IMR-90 (cell line): ENCODE measurements at regions not wholly inside any gene's neighbourhood (a gene's known extent, or its start where the extent isn't known, plus 50 kb on each side); places are given as distances from the start of the nearest gene placed in this dataset.

ENCODE experiments used
- ATAC-seq: fragments of 200-7000 bp; cut with Tn5 transposase; 2 replicates; pipeline ENCODE4 v1.9.1; 2020; ENCODE audit warnings: low read depth, mild to moderate bottlenecking, moderate library complexity
- BruUV-seq: library from RNA; stranded (reverse); fragments of 400-500 nt; replicated peaks from 2 replicates; lab custom pipeline; 2021; lab: Mats Ljungman, UMichigan
- CTCF ChIA-PET: fragments of 300-600 bp; formaldehyde crosslinking; extraction: SDS; loops from one replicate; lab custom pipeline; 2021; ENCODE audit warnings: antibody characterized with exemption; lab: Yijun Ruan, JAX
- POLR2A ChIA-PET: fragments of 300-600 bp; sonication (Branson Sonifier 250); formaldehyde crosslinking; loops from one replicate; lab custom pipeline; 2022; ENCODE audit warnings: antibody characterized with exemption; ENCODE audit not compliant: unreplicated experiment; lab: Charles Lee
- DNase-seq: peaks from one replicate; pipeline ENCODE4 v3.0.0; 2013
- H2AFZ ChIP-seq: replicated peaks from 2 replicates; pipeline ENCODE3; 2013; ENCODE audit warnings: low read length, mild to moderate bottlenecking; ENCODE audit not compliant: poor library complexity
- H2AK5ac ChIP-seq: 2 replicates; pipeline ENCODE4 v1.6.1; 2013; ENCODE audit warnings: low read depth, low read length, inconsistent platforms
- H2AK9ac ChIP-seq: replicated peaks from 2 replicates; pipeline ENCODE3; 2013; ENCODE audit warnings: mild to moderate bottlenecking, low read depth, low read length, moderate library complexity; ENCODE audit not compliant: poor library complexity
- H2BK120ac ChIP-seq: 2 replicates; pipeline ENCODE4 v1.6.1; 2013; ENCODE audit warnings: low read depth, low read length, inconsistent platforms
- H2BK15ac ChIP-seq: 3 replicates; pipeline ENCODE4 v1.6.1; 2013; ENCODE audit warnings: low read depth, low read length, inconsistent platforms
- H2BK20ac ChIP-seq: 2 replicates; pipeline ENCODE4 v1.6.1; 2013; ENCODE audit warnings: low read depth, mild to moderate bottlenecking, inconsistent platforms, low read length, moderate library complexity
- H2BK5ac ChIP-seq: 2 replicates; pipeline ENCODE4 v1.6.1; 2013; ENCODE audit warnings: mild to moderate bottlenecking, low read depth, low read length, inconsistent platforms; ENCODE audit not compliant: poor library complexity, severe bottlenecking
- H3K14ac ChIP-seq: replicated peaks from 2 replicates; pipeline ENCODE4 v1.6.1; 2013; ENCODE audit warnings: low read depth, low read length, inconsistent platforms
- H3K18ac ChIP-seq: 2 replicates; pipeline ENCODE4 v1.6.1; 2013; ENCODE audit warnings: low read depth, low read length, control low read depth
- H3K23ac ChIP-seq: 2 replicates; pipeline ENCODE4 v1.6.1; 2013; ENCODE audit warnings: low read depth, low read length, inconsistent platforms
- H3K27ac ChIP-seq: 2 replicates; pipeline ENCODE4 v1.5.1; 2013; ENCODE audit warnings: mild to moderate bottlenecking, control low read depth, low read length; ENCODE audit not compliant: insufficient read depth
- H3K27me3 ChIP-seq: 2 replicates; pipeline ENCODE4 v1.6.1; 2013; ENCODE audit warnings: low read length; ENCODE audit not compliant: control insufficient read depth, insufficient read depth
- H3K36me3 ChIP-seq: 2 replicates; pipeline ENCODE4 v1.6.1; 2013; ENCODE audit warnings: low read length, mixed read lengths; ENCODE audit not compliant: control insufficient read depth, insufficient read depth
- H3K4ac ChIP-seq: 2 replicates; pipeline ENCODE4 v1.6.1; 2013; ENCODE audit warnings: low read depth, low read length, inconsistent platforms
- H3K4me1 ChIP-seq: 2 replicates; pipeline ENCODE4 v1.6.1; 2013; ENCODE audit warnings: low read length, mixed read lengths; ENCODE audit not compliant: control insufficient read depth, insufficient read depth
- H3K4me2 ChIP-seq: 2 replicates; pipeline ENCODE4 v1.6.1; 2013; ENCODE audit warnings: low read depth, mild to moderate bottlenecking, control low read depth, low read length, moderate library complexity
- H3K4me3 ChIP-seq: 2 replicates; pipeline ENCODE4 v1.5.1; 2013; ENCODE audit warnings: low read depth, mild to moderate bottlenecking, control low read depth, low read length, moderate library complexity; ENCODE audit not compliant: insufficient read depth
- H3K56ac ChIP-seq: 2 replicates; pipeline ENCODE4 v1.6.1; 2013; ENCODE audit warnings: low read length, inconsistent platforms; ENCODE audit not compliant: insufficient read depth; ENCODE audit errors: extremely low read depth
- H3K79me1 ChIP-seq, 2 experiments: 2 replicates each; pipeline ENCODE4 v1.6.1; 2013; ENCODE audit warnings: low read length in 2 of 2, inconsistent platforms in 1 of 2, low read depth in 1 of 2
- H3K9ac ChIP-seq: 2 replicates; pipeline ENCODE4 v1.6.1; 2013; ENCODE audit warnings: low read depth, low read length, control low read depth
- H3K9me1 ChIP-seq: 2 replicates; pipeline ENCODE4 v1.6.1; 2013; ENCODE audit warnings: low read length, inconsistent platforms; ENCODE audit not compliant: insufficient read depth
- H3K9me3 ChIP-seq: 2 replicates; pipeline ENCODE4 v1.6.1; 2013; ENCODE audit warnings: low read length; ENCODE audit not compliant: control insufficient read depth, insufficient read depth
- H4K20me1 ChIP-seq: 2 replicates; pipeline ENCODE4 v1.6.1; 2013; ENCODE audit warnings: low read length, inconsistent platforms; ENCODE audit not compliant: insufficient read depth
- H4K5ac ChIP-seq: 2 replicates; pipeline ENCODE4 v1.6.1; 2013; ENCODE audit warnings: mild to moderate bottlenecking, low read depth, low read length, control low read depth
- H4K8ac ChIP-seq, 2 experiments: 2 replicates each; pipeline ENCODE4 v1.6.1; 2013; ENCODE audit warnings: low read depth in 2 of 2, low read length in 2 of 2, control low read depth in 1 of 2, inconsistent platforms in 1 of 2
- H4K91ac ChIP-seq: 2 replicates; pipeline ENCODE4 v1.6.1; 2013; ENCODE audit warnings: low read depth, low read length, inconsistent platforms; ENCODE audit not compliant: insufficient read depth
- BHLHE40 ChIP-seq: fragments of 150-350 bp; IDR thresholded peaks from 2 replicates; pipeline ENCODE4 v1.6.1; 2016; ENCODE audit warnings: mild to moderate bottlenecking, low read depth, low read length
- CHD1 ChIP-seq: IDR thresholded peaks from 2 replicates; pipeline ENCODE4 v1.6.1; 2012; ENCODE audit warnings: low read depth, low read length, improper control_type of control experiment
- FOS ChIP-seq: fragments of 150-350 bp; IDR thresholded peaks from 2 replicates; pipeline ENCODE4 v1.6.1; 2016; ENCODE audit warnings: low read depth, low read length
- MAZ ChIP-seq: IDR thresholded peaks from 2 replicates; pipeline ENCODE4 v1.6.1; 2012; ENCODE audit warnings: low read depth, mild to moderate bottlenecking, low read length, improper control_type of control experiment, moderate library complexity, borderline replicate concordance
- MXI1 ChIP-seq: IDR thresholded peaks from 2 replicates; pipeline ENCODE4 v1.6.1; 2012; ENCODE audit warnings: low read depth, mild to moderate bottlenecking, low read length, moderate library complexity, borderline replicate concordance
- NFE2L2 ChIP-seq: fragments of 150-350 bp; IDR thresholded peaks from 2 replicates; pipeline ENCODE4 v1.6.1; 2016; ENCODE audit warnings: low read depth, mild to moderate bottlenecking, low read length
- POLR2A ChIP-seq: IDR thresholded peaks from 2 replicates; pipeline ENCODE4 v1.6.1; 2012; ENCODE audit warnings: mild to moderate bottlenecking, low read depth, low read length
- RCOR1 ChIP-seq: IDR thresholded peaks from 2 replicates; pipeline ENCODE4 v1.6.1; 2012; ENCODE audit warnings: mild to moderate bottlenecking, low read length, improper control_type of control experiment; ENCODE audit not compliant: insufficient replicate concordance
- RFX5 ChIP-seq: IDR thresholded peaks from 2 replicates; pipeline ENCODE4 v1.8.0; 2012; ENCODE audit warnings: low read depth, mild to moderate bottlenecking, low read length, moderate library complexity
- SMC3 ChIP-seq: fragments of 150-350 bp; IDR thresholded peaks from 2 replicates; pipeline ENCODE4 v1.6.1; 2016; ENCODE audit warnings: low read depth, mild to moderate bottlenecking, antibody characterized with exemption, low read length, moderate library complexity
- WGBS, 2 experiments: methylation state at CpG; one replicate each; pipeline versions ENCODE4 v1.1.5 to v1.1.7; 2013; ENCODE audit warnings: missing lambda C conversion rate in 2 of 2; ENCODE audit not compliant: insufficient read length in 1 of 2; ENCODE audit errors: extremely low coverage in 2 of 2; 5-methylcytosine and 5-hydroxymethylcytosine counted together
- dilution Hi-C: fragments of 300-500 bp; cut with HindIII; formaldehyde crosslinking; loops from one replicate; pipeline ENCODE4 v1.14.3; 2018; ENCODE audit warnings: low sequenced_read_pairs; ENCODE audit not compliant: unreplicated experiment
- in situ Hi-C: fragments of 300-500 bp; cut with MboI; formaldehyde crosslinking; loops from 3 replicates; pipeline ENCODE4 v1.14.3; 2019; ENCODE audit warnings: low sequenced_read_pairs, inconsistent platforms, mixed read lengths
- intact Hi-C: fragments of 100-400 bp; cut with micrococcal nuclease; formaldehyde crosslinking; loops from 2 replicates; pipeline ENCODE4 v1.10.0; 2022
- TF ChIP-seq, protein P1 (sequence below): fragments of 150-350 bp; IDR thresholded peaks from 2 replicates; pipeline ENCODE4 v1.6.1; 2017; ENCODE audit warnings: mild to moderate bottlenecking, antibody characterized with exemption, low read length, low read depth
- TF ChIP-seq, protein P2 (sequence below): conservative IDR thresholded peaks from 2 replicates; pipeline ENCODE4 v1.5.1; 2012; ENCODE audit warnings: mild to moderate bottlenecking, low read depth, low read length, improper control_type of control experiment
- TF ChIP-seq, protein P3 (sequence below): fragments of 150-350 bp; IDR thresholded peaks from 2 replicates; pipeline ENCODE4 v1.6.1; 2016; ENCODE audit warnings: low read depth, mild to moderate bottlenecking, low read length, moderate library complexity, borderline replicate concordance

DNA sequence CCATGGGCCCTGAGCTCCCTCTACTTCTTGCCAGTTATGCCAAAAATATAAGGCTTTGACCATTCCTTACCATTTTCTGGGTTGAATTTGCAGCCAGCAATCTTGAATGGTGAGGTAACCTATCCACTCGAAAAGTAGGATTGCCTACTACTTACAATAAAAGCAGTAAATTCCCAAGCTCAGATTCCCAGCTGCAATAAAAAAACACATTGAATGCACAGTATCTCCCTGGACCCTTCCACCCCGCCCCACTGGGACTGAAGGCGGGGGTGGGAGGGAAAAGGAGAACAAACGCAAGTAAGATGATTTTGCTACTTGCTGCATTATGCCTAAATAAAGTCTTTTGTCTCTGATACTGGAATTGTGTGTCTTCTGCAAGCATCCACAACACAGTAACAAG lies 301.9 kb downstream of the HGF start:
- no peak for DNase-seq
- Histone ChIP-seq H2BK20ac (no peak overlapping the region), H3K9ac (no peak overlapping the region), H2BK5ac (no peak overlapping the region), H2AFZ (no peak overlapping the region), H3K18ac (no peak overlapping the region), H3K4me2 (no peak overlapping the region), H3K27ac (no peak overlapping the region), H2AK5ac (no peak overlapping the region), H3K9me1 (no peaks in the 10 kb centered on the region), H3K23ac (no peak overlapping the region), H3K79me1 (no peaks in the 10 kb centered on the region), H4K20me1 (no peaks in the 10 kb centered on the region), H2AK9ac (no peak overlapping the region), H3K4me1 (no peaks in the 10 kb centered on the region), H3K4ac (no peak overlapping the region), H3K4me3 (no peak overlapping the region), H3K27me3 (no peaks in the 10 kb centered on the region), H4K8ac (no peak overlapping the region), H3K56ac (no peak overlapping the region), H4K5ac (no peak overlapping the region), H4K91ac (no peak overlapping the region), H3K36me3 (no peaks in the 10 kb centered on the region), H2BK15ac (no peak overlapping the region), H3K9me3 (no peaks in the 10 kb centered on the region), H2BK120ac (no peak overlapping the region), H3K14ac (no peak overlapping the region)
- ATAC-seq: no peak
- in situ Hi-C loops: loop anchor here (25.0 kb wide), 1 partner anchor 1031 kb away; no protein-coding TSS in a partner anchor
- POLR2A ChIA-PET: no interaction called here
- BruUV-seq: no TSS peak
- TF ChIP-seq BHLHE40: no peak
- TF ChIP-seq RCOR1: no peak
- TF ChIP-seq FOS: no peak
- no peak for TF ChIP-seq MXI1
- TF ChIP-seq SMC3: no peak
- TF ChIP-seq RFX5: no peak
- no peak for TF ChIP-seq CHD1
- TF ChIP-seq, protein P1, sequence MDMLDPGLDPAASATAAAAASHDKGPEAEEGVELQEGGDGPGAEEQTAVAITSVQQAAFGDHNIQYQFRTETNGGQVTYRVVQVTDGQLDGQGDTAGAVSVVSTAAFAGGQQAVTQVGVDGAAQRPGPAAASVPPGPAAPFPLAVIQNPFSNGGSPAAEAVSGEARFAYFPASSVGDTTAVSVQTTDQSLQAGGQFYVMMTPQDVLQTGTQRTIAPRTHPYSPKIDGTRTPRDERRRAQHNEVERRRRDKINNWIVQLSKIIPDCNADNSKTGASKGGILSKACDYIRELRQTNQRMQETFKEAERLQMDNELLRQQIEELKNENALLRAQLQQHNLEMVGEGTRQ: no peak
- no peak for TF ChIP-seq MAZ
- TF ChIP-seq, protein P2, sequence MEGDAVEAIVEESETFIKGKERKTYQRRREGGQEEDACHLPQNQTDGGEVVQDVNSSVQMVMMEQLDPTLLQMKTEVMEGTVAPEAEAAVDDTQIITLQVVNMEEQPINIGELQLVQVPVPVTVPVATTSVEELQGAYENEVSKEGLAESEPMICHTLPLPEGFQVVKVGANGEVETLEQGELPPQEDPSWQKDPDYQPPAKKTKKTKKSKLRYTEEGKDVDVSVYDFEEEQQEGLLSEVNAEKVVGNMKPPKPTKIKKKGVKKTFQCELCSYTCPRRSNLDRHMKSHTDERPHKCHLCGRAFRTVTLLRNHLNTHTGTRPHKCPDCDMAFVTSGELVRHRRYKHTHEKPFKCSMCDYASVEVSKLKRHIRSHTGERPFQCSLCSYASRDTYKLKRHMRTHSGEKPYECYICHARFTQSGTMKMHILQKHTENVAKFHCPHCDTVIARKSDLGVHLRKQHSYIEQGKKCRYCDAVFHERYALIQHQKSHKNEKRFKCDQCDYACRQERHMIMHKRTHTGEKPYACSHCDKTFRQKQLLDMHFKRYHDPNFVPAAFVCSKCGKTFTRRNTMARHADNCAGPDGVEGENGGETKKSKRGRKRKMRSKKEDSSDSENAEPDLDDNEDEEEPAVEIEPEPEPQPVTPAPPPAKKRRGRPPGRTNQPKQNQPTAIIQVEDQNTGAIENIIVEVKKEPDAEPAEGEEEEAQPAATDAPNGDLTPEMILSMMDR: no peak
- TF ChIP-seq, protein P3, sequence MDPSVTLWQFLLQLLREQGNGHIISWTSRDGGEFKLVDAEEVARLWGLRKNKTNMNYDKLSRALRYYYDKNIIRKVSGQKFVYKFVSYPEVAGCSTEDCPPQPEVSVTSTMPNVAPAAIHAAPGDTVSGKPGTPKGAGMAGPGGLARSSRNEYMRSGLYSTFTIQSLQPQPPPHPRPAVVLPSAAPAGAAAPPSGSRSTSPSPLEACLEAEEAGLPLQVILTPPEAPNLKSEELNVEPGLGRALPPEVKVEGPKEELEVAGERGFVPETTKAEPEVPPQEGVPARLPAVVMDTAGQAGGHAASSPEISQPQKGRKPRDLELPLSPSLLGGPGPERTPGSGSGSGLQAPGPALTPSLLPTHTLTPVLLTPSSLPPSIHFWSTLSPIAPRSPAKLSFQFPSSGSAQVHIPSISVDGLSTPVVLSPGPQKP: no peak
- TF ChIP-seq NFE2L2: no peak
- no peak for TF ChIP-seq POLR2A
- WGBS, 2 experiments: no CpG with 5 or more reads among the region's 4 CpGs
- dilution Hi-C loops: no loop called here
- CTCF ChIA-PET: interaction anchor here (1.8 kb wide), 1 partner anchor 10 kb away, joined by 6 read pairs; no protein-coding TSS in a partner anchor
- intact Hi-C loops: no loop called here
